Fibroblast of skin of scalp (primary cell): ENCODE measurements at regions not wholly inside any gene's neighbourhood (a gene's known extent, or its start where the extent isn't known, plus 50 kb on each side); places are given as distances from the start of the nearest gene placed in this dataset.

ENCODE experiments used
- DNase-seq: peaks from one replicate; pipeline ENCODE4 v3.0.0-alpha.2; 2013

GRCh38 chr2:199019898-199020507 is 437.7 kb downstream of the SATB2 start:
- DNase-seq: peak; percentile 55

GRCh38 chr2:199018826-199019225 is 438.9 kb downstream of the SATB2 start:
- DNase-seq: no peak

- DNase-seq: no peak
These were observed 442.7 kb downstream of the SATB2 start for GRCh38 chr2:199015072-199015471.

- DNase-seq: no peak
These were observed 443.5 kb downstream of the SATB2 start for GRCh38 chr2:199014226-199014625.

- DNase-seq: no peak
These were observed 445.8 kb downstream of the SATB2 start for GRCh38 chr2:199011908-199012307.

- DNase-seq: no peak
These were observed 463.1 kb downstream of the SATB2 start for GRCh38 chr2:198994678-198995077.

GRCh38 chr2:198991431-198991830 is 466.3 kb downstream of the SATB2 start:
- no peak for DNase-seq

GRCh38 chr2:198975779-198976178 is 482.0 kb downstream of the SATB2 start:
- no peak for DNase-seq

GRCh38 chr2:198973785-198974184 is 484.0 kb downstream of the SATB2 start:
- DNase-seq: no peak

- DNase-seq: no peak
These were observed 484.6 kb downstream of the SATB2 start for GRCh38 chr2:198973181-198973580.

GRCh38 chr2:198968545-198968944 is 489.2 kb downstream of the SATB2 start:
- no peak for DNase-seq

GRCh38 chr2:198966269-198966668 is 491.5 kb downstream of the SATB2 start:
- no peak for DNase-seq

- no peak for DNase-seq
These were observed 496.2 kb downstream of the SATB2 start for GRCh38 chr2:198961547-198961946.

GRCh38 chr2:198957181-198957580 is 500.6 kb downstream of the SATB2 start:
- DNase-seq: peak; percentile 22

- no peak for DNase-seq
These were observed 504.4 kb downstream of the SATB2 start for GRCh38 chr2:198953328-198953727.

GRCh38 chr2:198950803-198951202 is 506.9 kb downstream of the SATB2 start:
- no peak for DNase-seq

- DNase-seq: no peak
These were observed 512.2 kb downstream of the SATB2 start for GRCh38 chr2:198945496-198945895.

GRCh38 chr2:198930170-198930569 is 527.6 kb downstream of the SATB2 start:
- peak; percentile 8 for DNase-seq

GRCh38 chr2:198928026-198928425 is 529.7 kb downstream of the SATB2 start:
- DNase-seq: no peak

GRCh38 chr2:198917926-198918720 is 539.6 kb downstream of the SATB2 start:
- no peak for DNase-seq

- DNase-seq: no peak
These were observed 540.5 kb downstream of the SATB2 start for GRCh38 chr2:198917275-198917674.

GRCh38 chr2:198916548-198917080 is 541.1 kb downstream of the SATB2 start:
- no peak for DNase-seq

GRCh38 chr2:198913394-198914152 is 544.2 kb downstream of the SATB2 start:
- DNase-seq: peak; percentile 21
